ENCODE measurements at regions not wholly inside any gene's neighbourhood (a gene's known extent, or its start where the extent isn't known, plus 50 kb on each side); places are given as distances from the start of the nearest gene placed in this dataset.

- TF ChIP-seq TEF (CRISPR knock-in tag; IDR thresholded peaks at IDR 0.05) = no peak
- no peak for TF ChIP-seq RELA (CRISPR knock-in tag; IDR thresholded peaks at IDR 0.05)
- TF ChIP-seq PCBP2 (optimal IDR thresholded peaks at IDR 0.05; ENCODE audit: low read depth, low read length, poor library complexity, severe bottlenecking) = no peak
- TF ChIP-seq ASH2L (IDR thresholded peaks at IDR 0.05; ENCODE audit: insufficient read length, low read depth, low read length) = no peak
- TF ChIP-seq ZNF766 (CRISPR knock-in tag; IDR thresholded peaks at IDR 0.05; ENCODE audit: borderline replicate concordance) = no peak
- no peak for TF ChIP-seq RFX1 (IDR thresholded peaks at IDR 0.05)
- peak; percentile 73; the same call in 1 of the 2 replicates for TF ChIP-seq ZBTB7A (CRISPR knock-in tag; IDR thresholded peaks at IDR 0.05)
- TF ChIP-seq MYNN (CRISPR knock-in tag; IDR thresholded peaks at IDR 0.05; ENCODE audit: low read depth) = no peak
- peak; percentile 65 for TF ChIP-seq HNF4A (CRISPR knock-in tag; IDR thresholded peaks at IDR 0.05)
- no peak for TF ChIP-seq NRL (CRISPR knock-in tag; IDR thresholded peaks at IDR 0.05; ENCODE audit: borderline replicate concordance)
- TF ChIP-seq MEIS1 (CRISPR knock-in tag; IDR thresholded peaks at IDR 0.05; ENCODE audit: borderline replicate concordance) = no peak
- no peak for TF ChIP-seq SUZ12 (IDR thresholded peaks at IDR 0.05; ENCODE audit: low read depth, low read length)
- no peak for TF ChIP-seq NR2F6 (IDR thresholded peaks at IDR 0.05)
- TF ChIP-seq NR2F6 (CRISPR knock-in tag; IDR thresholded peaks at IDR 0.05) = no peak
- TF ChIP-seq E2F1 (CRISPR knock-in tag; IDR thresholded peaks at IDR 0.05) = no peak
- no peak for TF ChIP-seq ATRX (CRISPR knock-in tag; IDR thresholded peaks at IDR 0.05; ENCODE audit: borderline replicate concordance)
- TF ChIP-seq BRCA1 (CRISPR knock-in tag; IDR thresholded peaks at IDR 0.05) = no peak
- TF ChIP-seq ZBTB34 (CRISPR knock-in tag; IDR thresholded peaks at IDR 0.05) = no peak
- TF ChIP-seq ARID2 (CRISPR knock-in tag; IDR thresholded peaks at IDR 0.05; ENCODE audit: borderline replicate concordance) = no peak
- TF ChIP-seq SALL1 (CRISPR knock-in tag; IDR thresholded peaks at IDR 0.05) = no peak
- no peak for TF ChIP-seq POLR2G (IDR thresholded peaks at IDR 0.05; ENCODE audit: low read depth, low read length)
- no peak for TF ChIP-seq ZNF354B (CRISPR knock-in tag; IDR thresholded peaks at IDR 0.05)
- no peak for TF ChIP-seq TEAD2 (CRISPR knock-in tag; IDR thresholded peaks at IDR 0.05)
- TF ChIP-seq ZNF547 (CRISPR knock-in tag; IDR thresholded peaks at IDR 0.05) = no peak
- no peak for TF ChIP-seq ZNF260 (CRISPR knock-in tag; IDR thresholded peaks at IDR 0.05; ENCODE audit: borderline replicate concordance, low read depth)
- TF ChIP-seq KLF13 (CRISPR knock-in tag; IDR thresholded peaks at IDR 0.05) = no peak
- no peak for TF ChIP-seq ESRRA (CRISPR knock-in tag; IDR thresholded peaks at IDR 0.05; ENCODE audit: low read depth)
These were observed 332.3 kb downstream of the ETAA1 start (continued) for GRCh38 chr2:67729474-67729873.
